ENCODE measurements at regions not wholly inside any gene's neighbourhood (a gene's known extent, or its start where the extent isn't known, plus 50 kb on each side); places are given as distances from the start of the nearest gene placed in this dataset.

GRCh38 chr12:69074556-69075349, 141.8 kb upstream of the CPM start:
- Histone ChIP-seq H3K27me3 (no peaks in the 10 kb centered on the region), H3K9me3 (no peaks in the 10 kb centered on the region), H3K27ac (no peak overlapping the region), H3K4me1 (peaks cover 40% of the 10 kb centered on the region), H3K36me3 (replicated peaks in 1 of 2; ENCODE audit: insufficient read depth in 1 of 2, low read depth in 2 of 2) (no peaks in the 10 kb centered on the region), H3K4me3 (no peak overlapping the region)
- DNase-seq = no peak
- no peak for ATAC-seq
- intact Hi-C loops (cut with DNase I) = loop anchor here (5.0 kb wide), 1 partner anchor 207 kb away; no protein-coding TSS in a partner anchor
- WGBS, 2 donors = 77 to 80% methylated on average over 5 of the region's 5 CpGs
- TF ChIP-seq CTCF (IDR thresholded peaks at IDR 0.05) (no peak), POLR2A (IDR thresholded peaks at IDR 0.05) (no peak)

- intact Hi-C loops (cut with DNase I) = no loop called here
- ATAC-seq = no peak
- WGBS, 2 donors = 58 to 69% methylated on average over 5 of the region's 5 CpGs
- Histone ChIP-seq H3K36me3 (replicated peaks in 1 of 2; ENCODE audit: insufficient read depth in 1 of 2, low read depth in 2 of 2) (no peaks in the 10 kb centered on the region), H3K9me3 (no peaks in the 10 kb centered on the region), H3K4me3 (no peak overlapping the region), H3K4me1 (no peaks in the 10 kb centered on the region), H3K27ac (no peak overlapping the region), H3K27me3 (no peaks in the 10 kb centered on the region)
- no peak for TF ChIP-seq POLR2A (IDR thresholded peaks at IDR 0.05)
- no peak for TF ChIP-seq CTCF (IDR thresholded peaks at IDR 0.05)
- DNase-seq = no peak
These were observed 150.7 kb upstream of the CPM start for GRCh38 chr12:69083689-69084088.

GRCh38 chr12:69084816-69085378, 151.9 kb upstream of the CPM start:
- intact Hi-C loops (cut with DNase I) = no loop called here
- DNase-seq = no peak
- Histone ChIP-seq H3K27me3 (no peaks in the 10 kb centered on the region), H3K4me1 (no peaks in the 10 kb centered on the region), H3K9me3 (no peaks in the 10 kb centered on the region), H3K4me3 (no peak overlapping the region), H3K27ac (no peak overlapping the region), H3K36me3 (replicated peaks in 1 of 2; ENCODE audit: insufficient read depth in 1 of 2, low read depth in 2 of 2) (no peaks in the 10 kb centered on the region)
- no peak for TF ChIP-seq CTCF (IDR thresholded peaks at IDR 0.05)
- ATAC-seq = no peak

- DNase-seq (no peak), ATAC-seq (no peak)
- intact Hi-C loops (cut with DNase I) = no loop called here
- H3K4me3 ChIP-seq = no peak overlapping the region
- WGBS, 2 donors = 89% methylated on average over 2 of the region's 2 CpGs
- no peaks in the 10 kb centered on the region for H3K4me1 ChIP-seq
- TF ChIP-seq POLR2A (IDR thresholded peaks at IDR 0.05) (no peak), CTCF (IDR thresholded peaks at IDR 0.05) (no peak)
- no peak overlapping the region for H3K27ac ChIP-seq
- no peaks in the 10 kb centered on the region for H3K27me3 ChIP-seq
- no peaks in the 10 kb centered on the region for H3K36me3 ChIP-seq (replicated peaks in 1 of 2; ENCODE audit: insufficient read depth in 1 of 2, low read depth in 2 of 2)
- H3K9me3 ChIP-seq = no peaks in the 10 kb centered on the region
These were observed 152.9 kb upstream of the CPM start for GRCh38 chr12:69085852-69086251.

- intact Hi-C loops (cut with DNase I) = no loop called here
- H3K27ac ChIP-seq = no peak overlapping the region
- TF ChIP-seq POLR2A (IDR thresholded peaks at IDR 0.05) (no peak), CTCF (IDR thresholded peaks at IDR 0.05) (no peak)
- no peaks in the 10 kb centered on the region for H3K27me3 ChIP-seq
- no peaks in the 10 kb centered on the region for H3K9me3 ChIP-seq
- ATAC-seq (no peak), DNase-seq (no peak)
- H3K36me3 ChIP-seq (replicated peaks in 1 of 2; ENCODE audit: insufficient read depth in 1 of 2, low read depth in 2 of 2) = no peaks in the 10 kb centered on the region
- no peak overlapping the region for H3K4me3 ChIP-seq
- WGBS, 2 donors = 76 to 84% methylated on average over 8 of the region's 8 CpGs
- H3K4me1 ChIP-seq = no peaks in the 10 kb centered on the region
These were observed 151.4 kb upstream of the CPSF6 start for GRCh38 chr12:69087986-69088385.

All from body of pancreas (tissue), 4 donors.